GM18499 (cell line): ENCODE measurements at regions not wholly inside any gene's neighbourhood (a gene's known extent, or its start where the extent isn't known, plus 50 kb on each side); places are given as distances from the start of the nearest gene placed in this dataset.

Experiments
- ATAC-seq: cut with Tn5 transposase; IDR thresholded peaks from one replicate; pipeline ENCODE4 v1.9.1; 2021; ENCODE audit warnings: moderate number of reproducible peaks; ENCODE audit not compliant: insufficient read depth, unreplicated experiment

- no peak for ATAC-seq
These were observed 89.4 kb upstream of the TNRC6C start for GRCh38 chr17:77869041-77869599.

GRCh38 chr17:77869665-77870132 lies 88.8 kb upstream of the TNRC6C start:
- peak; percentile 76 for ATAC-seq

GRCh38 chr17:77872199-77872598 lies 86.3 kb upstream of the TNRC6C start:
- no peak for ATAC-seq

DNA sequence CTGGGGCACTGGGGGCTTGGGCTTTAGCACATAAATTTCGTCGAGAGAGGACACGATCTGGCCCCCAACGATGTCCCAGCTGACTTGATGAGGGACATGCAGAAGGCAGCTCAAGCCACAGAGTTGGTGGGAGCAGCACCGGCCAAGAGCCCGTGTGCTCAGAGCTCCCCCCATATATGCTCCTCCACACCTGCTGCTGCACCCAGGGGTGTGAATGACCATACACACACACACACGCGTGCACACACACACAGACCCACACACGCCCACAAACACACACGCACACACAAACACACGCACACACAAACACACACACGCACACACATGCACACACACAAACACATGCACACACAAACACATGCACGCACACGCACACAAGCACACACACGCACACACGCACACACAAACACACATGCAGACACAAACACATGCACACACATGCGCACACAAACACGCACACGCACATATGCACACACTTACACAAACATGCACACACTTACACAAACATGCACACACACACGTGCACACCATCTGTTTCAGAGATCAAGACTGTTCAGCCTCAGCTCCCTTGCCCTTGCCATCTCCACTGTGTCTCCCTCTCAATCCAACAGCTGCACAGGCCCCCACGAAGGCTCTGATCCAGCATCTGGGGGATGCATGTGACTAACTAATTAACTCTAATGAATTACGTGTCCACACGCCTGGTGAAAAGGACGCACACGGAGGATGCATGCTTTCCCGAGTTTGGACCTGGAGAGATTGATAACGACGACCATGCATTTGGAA lies 85.6 kb upstream of the TNRC6C start:
- ATAC-seq: no peak

- ATAC-seq: no peak
These were observed 84.8 kb upstream of the TNRC6C start for GRCh38 chr17:77873500-77874302.

DNA sequence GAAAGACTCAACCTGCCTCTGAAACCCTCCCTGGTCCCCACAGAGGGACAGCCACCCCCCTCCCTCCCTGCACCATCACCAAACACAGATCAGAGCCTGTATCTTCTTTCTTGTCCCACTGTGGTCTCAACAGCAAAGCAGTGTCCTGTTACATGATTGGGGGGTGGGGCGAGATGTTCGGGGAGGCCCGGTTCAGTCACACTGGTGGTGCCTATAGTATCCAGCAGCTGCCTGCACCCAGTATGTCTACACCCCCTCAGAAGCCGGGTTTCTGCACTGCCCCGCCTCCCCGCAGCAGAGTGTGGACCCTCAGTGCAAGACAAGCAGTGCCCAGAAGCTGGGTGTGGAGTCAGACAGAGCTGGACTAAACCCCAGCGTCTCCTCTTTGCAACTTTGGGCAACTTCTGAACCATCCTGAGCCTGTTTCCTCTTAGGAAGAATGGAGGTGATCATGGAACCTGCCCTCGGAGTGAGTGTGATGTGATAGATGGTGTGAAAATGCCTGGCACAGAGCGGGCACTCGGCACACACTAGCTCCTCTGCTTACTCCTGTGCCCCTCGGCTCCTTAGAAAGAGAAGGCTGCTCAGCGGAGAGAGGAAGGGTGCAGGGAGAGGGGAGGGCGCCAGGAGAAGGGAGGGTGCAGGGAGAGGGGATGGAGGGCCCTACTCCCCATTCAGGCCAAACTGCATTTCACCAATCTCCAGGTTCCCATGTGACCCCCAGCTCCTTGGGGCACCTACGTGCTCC lies 84.0 kb upstream of the TNRC6C start:
- no peak for ATAC-seq

DNA sequence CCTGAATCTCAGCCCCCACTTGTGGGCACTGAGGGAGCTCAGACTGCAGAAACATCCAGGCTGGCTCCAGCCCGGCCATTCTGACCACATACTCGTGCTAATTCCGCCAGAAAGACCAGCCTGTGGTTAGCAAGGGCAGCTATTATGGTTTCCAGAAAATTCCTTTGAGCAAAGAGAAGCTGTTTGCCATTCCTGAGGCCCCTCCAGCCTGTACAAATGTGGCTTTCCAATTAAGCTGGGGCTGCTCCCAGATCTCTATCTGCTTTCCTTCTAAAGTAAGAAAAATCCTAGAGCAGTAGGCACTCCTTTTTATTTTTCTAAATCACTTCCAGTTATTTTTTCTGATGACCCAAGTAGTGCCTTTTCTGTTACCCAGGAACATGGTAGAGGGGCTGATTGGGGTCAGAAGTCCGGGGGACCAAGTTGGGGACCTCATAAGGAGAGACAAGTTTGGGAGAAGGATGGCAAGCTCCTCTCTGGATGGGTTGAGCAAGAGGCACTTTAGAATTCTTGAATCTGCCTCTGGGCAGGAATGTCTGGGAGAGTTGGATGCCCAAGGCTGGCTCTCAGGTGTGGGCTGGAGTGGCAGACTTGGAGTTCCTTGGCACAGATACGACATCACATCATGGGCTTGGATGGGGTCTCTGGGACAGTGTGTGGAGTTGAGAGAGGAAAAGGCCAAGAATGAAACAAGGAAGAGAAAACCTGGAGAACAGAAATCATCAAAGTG lies 83.3 kb upstream of the TNRC6C start:
- ATAC-seq: no peak

DNA sequence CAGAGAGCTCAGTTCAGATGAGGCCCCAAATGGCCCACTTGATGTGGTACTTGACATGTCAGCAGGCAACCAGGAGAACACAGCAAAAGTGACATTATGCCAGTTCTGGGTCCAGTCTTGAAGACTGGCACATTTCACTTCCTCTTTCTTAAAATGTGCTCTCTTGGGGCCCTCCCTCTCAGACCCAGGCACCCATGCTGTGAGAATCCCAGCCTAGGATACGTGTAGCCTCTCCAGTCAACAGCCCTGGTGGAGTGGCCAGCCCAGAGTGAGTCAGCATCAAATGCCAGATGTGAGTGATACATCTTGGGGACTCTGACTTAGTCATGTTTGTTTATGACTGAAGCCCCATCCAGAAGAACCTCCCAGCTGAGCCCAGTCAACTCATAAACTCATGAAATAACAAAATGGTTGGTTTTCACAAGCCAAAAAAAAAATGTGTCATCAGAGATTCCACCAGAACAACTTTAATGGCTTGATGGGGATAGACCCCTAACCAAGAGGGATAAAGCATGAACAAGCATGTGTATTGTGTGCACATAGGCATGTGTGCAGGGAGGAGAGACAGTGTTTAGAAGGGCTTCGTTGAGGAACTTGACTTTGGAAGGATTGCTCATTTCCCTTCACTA lies 82.5 kb upstream of the TNRC6C start:
- ATAC-seq: no peak

- no peak for ATAC-seq
These were observed 81.5 kb upstream of the TNRC6C start for GRCh38 chr17:77877036-77877435.

- ATAC-seq: no peak
These were observed 80.7 kb upstream of the TNRC6C start for GRCh38 chr17:77877646-77878355.

DNA sequence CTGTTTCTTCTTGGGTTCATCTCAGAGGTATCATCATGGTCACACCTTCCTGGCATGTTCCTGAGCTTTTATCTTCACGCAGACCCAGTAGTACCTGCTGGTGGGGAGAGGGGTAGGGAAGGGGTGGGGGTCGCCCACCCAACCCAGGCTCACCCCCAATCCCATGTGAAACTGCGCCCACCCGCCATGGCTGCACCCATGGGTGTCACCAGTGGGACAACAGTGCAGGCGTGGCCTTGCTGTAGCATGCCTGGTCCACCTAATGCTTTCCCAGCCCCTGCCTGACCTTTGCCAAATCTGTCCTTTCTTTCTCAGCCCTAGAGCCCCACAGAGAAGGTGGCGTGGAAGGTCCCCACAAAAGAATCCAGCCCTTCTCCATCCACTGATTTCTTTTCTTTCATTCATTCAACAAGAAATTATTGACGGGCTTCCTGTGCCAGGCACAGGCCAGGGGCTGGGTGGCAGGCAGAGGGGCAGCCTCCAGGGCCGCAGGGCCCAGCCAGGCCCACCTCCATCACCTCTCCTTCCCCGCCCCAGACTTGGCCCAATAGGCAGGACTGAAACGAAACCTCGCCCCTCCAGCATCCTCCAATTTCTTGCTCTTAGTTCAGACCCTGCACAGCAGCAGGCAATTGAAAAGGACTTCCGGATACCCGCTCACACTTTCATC lies 79.1 kb upstream of the TNRC6C start:
- no peak for ATAC-seq

GRCh38 chr17:77879896-77880280 lies 78.6 kb upstream of the TNRC6C start:
- no peak for ATAC-seq

- ATAC-seq: no peak
These were observed 77.6 kb upstream of the TNRC6C start for GRCh38 chr17:77880711-77881450.

- no peak for ATAC-seq
These were observed 77.0 kb upstream of the TNRC6C start for GRCh38 chr17:77881545-77881944.

- ATAC-seq: no peak
These were observed 76.5 kb upstream of the TNRC6C start for GRCh38 chr17:77882040-77882439.

GRCh38 chr17:77882481-77883212 lies 75.9 kb upstream of the TNRC6C start:
- no peak for ATAC-seq

GRCh38 chr17:77883213-77883650 lies 75.3 kb upstream of the TNRC6C start:
- no peak for ATAC-seq
